GM23338 (cell line): ENCODE measurements at regions not wholly inside any gene's neighbourhood (a gene's known extent, or its start where the extent isn't known, plus 50 kb on each side); places are given as distances from the start of the nearest gene placed in this dataset.
A peak's percentile ranks its signal among the peaks of the same experiment; 100 is the strongest.

Source experiments
- ATAC-seq: fragments of 200-7000 bp; cut with Tn5 transposase; 3 replicates; pipeline ENCODE4 v1.9.1; 2020
- DNase-seq: peaks from one replicate; pipeline ENCODE4 v3.0.0-alpha.2; 2015; ENCODE audit warnings: low spot score
- H2AFZ ChIP-seq: fragments of 200-600 bp; sonication (generic); 2 replicates; pipeline ENCODE4 v1.8.0; 2016; ENCODE audit warnings: antibody characterized with exemption, mild to moderate bottlenecking, moderate library complexity
- H3F3A ChIP-seq: fragments of 200-600 bp; sonication (generic); replicated peaks from 2 replicates; pipeline ENCODE4 v1.8.0; 2017; ENCODE audit warnings: antibody characterized with exemption, mixed run types, low read depth
- H3K27ac ChIP-seq: fragments of 200-600 bp; sonication (generic); 2 replicates; pipeline ENCODE4 v1.6.1; 2016; ENCODE audit warnings: low read depth
- H3K27me3 ChIP-seq: fragments of 200-600 bp; sonication (generic); 2 replicates; pipeline ENCODE4 v1.8.0; 2016; ENCODE audit warnings: mild to moderate bottlenecking, mixed run types, moderate library complexity; ENCODE audit not compliant: insufficient read depth
- H3K36me3 ChIP-seq: fragments of 200-600 bp; sonication (generic); 2 replicates; pipeline ENCODE4 v1.8.0; 2016; ENCODE audit warnings: mild to moderate bottlenecking; ENCODE audit not compliant: insufficient read depth
- H3K4me1 ChIP-seq: fragments of 200-600 bp; sonication (generic); 2 replicates; pipeline ENCODE4 v1.8.0; 2016; ENCODE audit warnings: mild to moderate bottlenecking, moderate library complexity; ENCODE audit not compliant: insufficient read depth
- H3K4me2 ChIP-seq: fragments of 200-600 bp; sonication (generic); 2 replicates; pipeline ENCODE4 v1.7.1; 2017; ENCODE audit warnings: mixed run types
- H3K4me3 ChIP-seq: fragments of 200-600 bp; sonication (generic); 2 replicates; pipeline ENCODE4 v1.6.1; 2016; ENCODE audit warnings: mixed run types
- H3K79me2 ChIP-seq: fragments of 200-600 bp; sonication (generic); replicated peaks from 2 replicates; pipeline ENCODE4 v1.8.0; 2017; ENCODE audit warnings: mild to moderate bottlenecking; ENCODE audit not compliant: insufficient read depth
- H3K9me2 ChIP-seq: fragments of 200-600 bp; sonication (generic); 2 replicates; pipeline ENCODE4 v1.8.0; 2017; ENCODE audit not compliant: insufficient read depth
- H4K20me1 ChIP-seq: fragments of 200-600 bp; sonication (generic); replicated peaks from 2 replicates; pipeline ENCODE4 v1.8.0; 2017; ENCODE audit warnings: mild to moderate bottlenecking; ENCODE audit not compliant: insufficient read depth
- H3K27ac Mint-ChIP-seq: 2 replicates; pipeline ENCODE4 v1.8.0; 2020; ENCODE audit warnings: inconsistent platforms, mild to moderate bottlenecking, moderate library complexity, mixed read lengths
- H3K27me3 Mint-ChIP-seq: 3 replicates; pipeline ENCODE4 v1.8.0; 2022; ENCODE audit warnings: low read depth, mild to moderate bottlenecking, moderate library complexity, mixed read lengths, inconsistent platforms; ENCODE audit not compliant: insufficient read depth, poor library complexity
- H3K36me3 Mint-ChIP-seq: 3 replicates; pipeline ENCODE4 v1.8.0; 2021; ENCODE audit warnings: low read depth, mild to moderate bottlenecking, inconsistent platforms, moderate library complexity, mixed read lengths
- H3K4me1 Mint-ChIP-seq: 3 replicates; pipeline ENCODE4 v1.8.0; 2020; ENCODE audit warnings: mild to moderate bottlenecking, inconsistent platforms, mixed read lengths
- H3K4me3 Mint-ChIP-seq: 3 replicates; pipeline ENCODE4 v1.8.0; 2021; ENCODE audit warnings: moderate library complexity, mild to moderate bottlenecking, inconsistent platforms, mixed read lengths
- H3K9me3 Mint-ChIP-seq: 3 replicates; pipeline ENCODE4 v1.8.0; 2020; ENCODE audit warnings: moderate library complexity, mild to moderate bottlenecking, inconsistent platforms, mixed read lengths
- JUNB ChIP-seq: IDR thresholded peaks from one replicate; pipeline ENCODE4 v1.6.1; 2016; ENCODE audit warnings: antibody characterized with exemption; ENCODE audit not compliant: unreplicated experiment
- NANOG ChIP-seq: IDR thresholded peaks from 2 replicates; pipeline ENCODE4 v1.6.1; 2016; ENCODE audit warnings: antibody characterized with exemption, borderline replicate concordance
- POLR2AphosphoS5 ChIP-seq: IDR thresholded peaks from 2 replicates; pipeline ENCODE4 v1.6.1; 2016; ENCODE audit warnings: antibody characterized with exemption, low read depth
- STAT1 ChIP-seq: IDR thresholded peaks from one replicate; pipeline ENCODE4 v1.6.1; 2016; ENCODE audit warnings: antibody characterized with exemption; ENCODE audit not compliant: unreplicated experiment
- ZNF114 ChIP-seq: fragments of 250-450 bp; sonication (Bioruptor Pico); IDR thresholded peaks from 2 replicates; pipeline ENCODE4 v1.5.0; 2020; ENCODE audit warnings: mild to moderate bottlenecking, moderate library complexity
- ZNF331 ChIP-seq: fragments of 250-450 bp; sonication (Bioruptor Pico); IDR thresholded peaks from 2 replicates; pipeline ENCODE4 v1.5.0; 2020; ENCODE audit warnings: low read depth, mild to moderate bottlenecking, moderate library complexity
- TF ChIP-seq, protein P1 (sequence below): fragments of 250-450 bp; sonication (Bioruptor Pico); IDR thresholded peaks from 2 replicates; pipeline ENCODE4 v1.5.0; 2020; ENCODE audit warnings: mild to moderate bottlenecking, moderate library complexity
- TF ChIP-seq, protein P2 (sequence below), 2 experiments: fragments of 200-600 bp in 1 of 2; sonication (generic) in 1 of 2; conservative IDR thresholded peaks; 2 replicates each; pipeline versions ENCODE4 v1.5.1 to v1.6.1; 2016 to 2017; ENCODE audit warnings: antibody characterized with exemption in 2 of 2, low read depth in 2 of 2, mild to moderate bottlenecking in 2 of 2, moderate library complexity in 1 of 2

DNA sequence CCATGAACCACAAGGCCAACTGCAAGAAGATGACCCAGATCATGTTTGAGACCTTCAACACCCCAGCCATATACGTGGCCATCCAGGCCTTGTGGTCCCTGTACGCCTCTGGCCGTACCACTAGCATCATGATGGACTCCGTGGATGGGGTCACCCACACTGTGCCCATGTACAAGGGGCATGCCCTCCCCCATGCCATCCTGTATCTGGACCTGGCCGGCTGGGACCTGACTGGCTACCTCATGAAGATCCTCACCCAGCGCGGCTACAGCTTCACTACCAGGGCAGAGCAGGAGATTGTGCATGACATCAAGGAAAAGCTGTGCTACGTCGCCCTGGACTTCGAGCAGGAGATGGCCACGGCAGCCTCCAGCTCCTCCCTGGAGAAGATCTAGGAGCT lies 153.7 kb downstream of the CAVIN4 start (continued):
- TF ChIP-seq, protein P1, sequence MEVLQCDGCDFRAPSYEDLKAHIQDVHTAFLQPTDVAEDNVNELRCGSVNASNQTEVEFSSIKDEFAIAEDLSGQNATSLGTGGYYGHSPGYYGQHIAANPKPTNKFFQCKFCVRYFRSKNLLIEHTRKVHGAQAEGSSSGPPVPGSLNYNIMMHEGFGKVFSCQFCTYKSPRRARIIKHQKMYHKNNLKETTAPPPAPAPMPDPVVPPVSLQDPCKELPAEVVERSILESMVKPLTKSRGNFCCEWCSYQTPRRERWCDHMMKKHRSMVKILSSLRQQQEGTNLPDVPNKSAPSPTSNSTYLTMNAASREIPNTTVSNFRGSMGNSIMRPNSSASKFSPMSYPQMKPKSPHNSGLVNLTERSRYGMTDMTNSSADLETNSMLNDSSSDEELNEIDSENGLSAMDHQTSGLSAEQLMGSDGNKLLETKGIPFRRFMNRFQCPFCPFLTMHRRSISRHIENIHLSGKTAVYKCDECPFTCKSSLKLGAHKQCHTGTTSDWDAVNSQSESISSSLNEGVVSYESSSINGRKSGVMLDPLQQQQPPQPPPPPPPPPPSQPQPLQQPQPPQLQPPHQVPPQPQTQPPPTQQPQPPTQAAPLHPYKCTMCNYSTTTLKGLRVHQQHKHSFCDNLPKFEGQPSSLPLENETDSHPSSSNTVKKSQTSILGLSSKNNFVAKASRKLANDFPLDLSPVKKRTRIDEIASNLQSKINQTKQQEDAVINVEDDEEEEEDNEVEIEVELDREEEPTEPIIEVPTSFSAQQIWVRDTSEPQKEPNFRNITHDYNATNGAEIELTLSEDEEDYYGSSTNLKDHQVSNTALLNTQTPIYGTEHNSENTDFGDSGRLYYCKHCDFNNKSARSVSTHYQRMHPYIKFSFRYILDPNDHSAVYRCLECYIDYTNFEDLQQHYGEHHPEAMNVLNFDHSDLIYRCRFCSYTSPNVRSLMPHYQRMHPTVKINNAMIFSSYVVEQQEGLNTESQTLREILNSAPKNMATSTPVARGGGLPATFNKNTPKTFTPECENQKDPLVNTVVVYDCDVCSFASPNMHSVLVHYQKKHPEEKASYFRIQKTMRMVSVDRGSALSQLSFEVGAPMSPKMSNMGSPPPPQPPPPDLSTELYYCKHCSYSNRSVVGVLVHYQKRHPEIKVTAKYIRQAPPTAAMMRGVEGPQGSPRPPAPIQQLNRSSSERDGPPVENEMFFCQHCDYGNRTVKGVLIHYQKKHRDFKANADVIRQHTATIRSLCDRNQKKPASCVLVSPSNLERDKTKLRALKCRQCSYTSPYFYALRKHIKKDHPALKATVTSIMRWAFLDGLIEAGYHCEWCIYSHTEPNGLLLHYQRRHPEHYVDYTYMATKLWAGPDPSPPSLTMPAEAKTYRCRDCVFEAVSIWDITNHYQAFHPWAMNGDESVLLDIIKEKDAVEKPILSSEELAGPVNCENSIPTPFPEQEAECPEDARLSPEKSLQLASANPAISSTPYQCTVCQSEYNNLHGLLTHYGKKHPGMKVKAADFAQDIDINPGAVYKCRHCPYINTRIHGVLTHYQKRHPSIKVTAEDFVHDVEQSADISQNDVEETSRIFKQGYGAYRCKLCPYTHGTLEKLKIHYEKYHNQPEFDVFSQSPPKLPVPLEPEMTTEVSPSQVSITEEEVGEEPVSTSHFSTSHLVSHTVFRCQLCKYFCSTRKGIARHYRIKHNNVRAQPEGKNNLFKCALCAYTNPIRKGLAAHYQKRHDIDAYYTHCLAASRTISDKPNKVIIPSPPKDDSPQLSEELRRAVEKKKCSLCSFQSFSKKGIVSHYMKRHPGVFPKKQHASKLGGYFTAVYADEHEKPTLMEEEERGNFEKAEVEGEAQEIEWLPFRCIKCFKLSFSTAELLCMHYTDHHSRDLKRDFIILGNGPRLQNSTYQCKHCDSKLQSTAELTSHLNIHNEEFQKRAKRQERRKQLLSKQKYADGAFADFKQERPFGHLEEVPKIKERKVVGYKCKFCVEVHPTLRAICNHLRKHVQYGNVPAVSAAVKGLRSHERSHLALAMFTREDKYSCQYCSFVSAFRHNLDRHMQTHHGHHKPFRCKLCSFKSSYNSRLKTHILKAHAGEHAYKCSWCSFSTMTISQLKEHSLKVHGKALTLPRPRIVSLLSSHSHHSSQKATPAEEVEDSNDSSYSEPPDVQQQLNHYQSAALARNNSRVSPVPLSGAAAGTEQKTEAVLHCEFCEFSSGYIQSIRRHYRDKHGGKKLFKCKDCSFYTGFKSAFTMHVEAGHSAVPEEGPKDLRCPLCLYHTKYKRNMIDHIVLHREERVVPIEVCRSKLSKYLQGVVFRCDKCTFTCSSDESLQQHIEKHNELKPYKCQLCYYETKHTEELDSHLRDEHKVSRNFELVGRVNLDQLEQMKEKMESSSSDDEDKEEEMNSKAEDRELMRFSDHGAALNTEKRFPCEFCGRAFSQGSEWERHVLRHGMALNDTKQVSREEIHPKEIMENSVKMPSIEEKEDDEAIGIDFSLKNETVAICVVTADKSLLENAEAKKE (CRISPR knock-in tag), result no peak
- TF ChIP-seq ZNF114 (CRISPR knock-in tag), result no peak

DNA sequence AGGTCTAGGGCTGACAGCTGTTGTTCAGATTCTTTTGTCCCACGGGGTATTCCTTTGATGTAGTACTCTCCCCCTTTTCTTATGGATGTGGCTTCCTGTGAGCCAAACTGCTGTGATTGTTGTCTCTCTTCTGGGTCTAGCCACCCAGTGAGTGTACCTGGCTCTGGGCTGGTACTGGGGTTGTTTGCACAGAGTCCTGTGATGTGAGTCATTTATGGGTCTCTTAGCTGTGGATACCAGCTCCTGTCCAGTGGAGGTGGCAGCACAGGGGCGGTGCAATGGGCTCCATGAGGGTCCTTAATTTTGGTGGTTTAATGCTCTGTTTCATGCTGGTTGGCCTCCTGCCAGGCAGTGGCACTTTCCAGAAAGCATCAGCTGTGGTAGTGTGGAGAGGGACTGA lies 161.3 kb downstream of the CAVIN4 start:
- no peak overlapping the region for H3K27ac ChIP-seq
- no peaks in the 10 kb centered on the region for H3K27me3 ChIP-seq
- H3K4me3 Mint-ChIP-seq, result no peak overlapping the region
- no peak overlapping the region for H3K4me2 ChIP-seq
- H3K36me3 ChIP-seq, result no peaks in the 10 kb centered on the region
- peak overlapping the region; percentile 24 for H2AFZ ChIP-seq
- H3K4me1 Mint-ChIP-seq, result peaks cover 19% of the 10 kb centered on the region
- no peaks in the 10 kb centered on the region for H3K9me2 ChIP-seq
- peaks cover 3% of the 10 kb centered on the region for H3K27me3 Mint-ChIP-seq
- H3K4me1 ChIP-seq, result peaks cover 16% of the 10 kb centered on the region
- ATAC-seq, result no peak
- H3K27ac Mint-ChIP-seq, result peak overlapping the region; percentile 31; the same call in 1 of the 2 replicates
- H4K20me1 ChIP-seq, result no peaks in the 10 kb centered on the region
- no peak overlapping the region for H3K4me3 ChIP-seq
- H3K36me3 Mint-ChIP-seq, result no peaks in the 10 kb centered on the region; the same call in 2 of the 3 replicates
- H3F3A ChIP-seq, result no peaks in the 10 kb centered on the region
- no peaks in the 10 kb centered on the region for H3K79me2 ChIP-seq
- H3K9me3 Mint-ChIP-seq, result peaks cover 6% of the 10 kb centered on the region
- no peak for DNase-seq
- TF ChIP-seq ZNF331 (CRISPR knock-in tag) (no peak), POLR2AphosphoS5 (no peak), NANOG (no peak), STAT1 (no peak), JUNB (no peak)
- TF ChIP-seq, protein P2, sequence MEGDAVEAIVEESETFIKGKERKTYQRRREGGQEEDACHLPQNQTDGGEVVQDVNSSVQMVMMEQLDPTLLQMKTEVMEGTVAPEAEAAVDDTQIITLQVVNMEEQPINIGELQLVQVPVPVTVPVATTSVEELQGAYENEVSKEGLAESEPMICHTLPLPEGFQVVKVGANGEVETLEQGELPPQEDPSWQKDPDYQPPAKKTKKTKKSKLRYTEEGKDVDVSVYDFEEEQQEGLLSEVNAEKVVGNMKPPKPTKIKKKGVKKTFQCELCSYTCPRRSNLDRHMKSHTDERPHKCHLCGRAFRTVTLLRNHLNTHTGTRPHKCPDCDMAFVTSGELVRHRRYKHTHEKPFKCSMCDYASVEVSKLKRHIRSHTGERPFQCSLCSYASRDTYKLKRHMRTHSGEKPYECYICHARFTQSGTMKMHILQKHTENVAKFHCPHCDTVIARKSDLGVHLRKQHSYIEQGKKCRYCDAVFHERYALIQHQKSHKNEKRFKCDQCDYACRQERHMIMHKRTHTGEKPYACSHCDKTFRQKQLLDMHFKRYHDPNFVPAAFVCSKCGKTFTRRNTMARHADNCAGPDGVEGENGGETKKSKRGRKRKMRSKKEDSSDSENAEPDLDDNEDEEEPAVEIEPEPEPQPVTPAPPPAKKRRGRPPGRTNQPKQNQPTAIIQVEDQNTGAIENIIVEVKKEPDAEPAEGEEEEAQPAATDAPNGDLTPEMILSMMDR (conservative IDR thresholded peaks at IDR 0.05; ENCODE audit: low read depth in 2 of 2), result no peak
- TF ChIP-seq, protein P1 (CRISPR knock-in tag), result no peak
